T-helper 2 cell treated with Interferon-gamma antibody and Interleukin-4, amounts not matched to agents 5 μg/mL and 100 μg/mL, for 36 hours (primary cell): ENCODE measurements at regions not wholly inside any gene's neighbourhood (a gene's known extent, or its start where the extent isn't known, plus 50 kb on each side); places are given as distances from the start of the nearest gene placed in this dataset.
"Not testable (repeated sequence)": the region's sequence is repeated elsewhere in the genome, so short reads cannot be mapped to it uniquely, and the experiment has no call there.

ENCODE experiments used
- DNase-seq: peaks from one replicate; pipeline ENCODE4 v3.0.0; 2021; ENCODE audit warnings: low spot score
- H3K27ac Mint-ChIP-seq: one replicate; pipeline ENCODE4 v1.8.0; 2021; ENCODE audit warnings: mild to moderate bottlenecking, mixed read lengths
- H3K27me3 Mint-ChIP-seq: one replicate; pipeline ENCODE4 v1.8.0; 2021; ENCODE audit warnings: low read depth, mixed read lengths
- H3K36me3 Mint-ChIP-seq: one replicate; pipeline ENCODE4 v1.8.0; 2021; ENCODE audit warnings: low read depth, mixed read lengths
- H3K4me1 Mint-ChIP-seq: one replicate; pipeline ENCODE4 v1.8.0; 2021; ENCODE audit warnings: low read depth, mixed read lengths
- H3K4me3 Mint-ChIP-seq: one replicate; pipeline ENCODE4 v1.8.0; 2022; ENCODE audit warnings: mild to moderate bottlenecking, moderate library complexity, mixed read lengths
- H3K9me3 Mint-ChIP-seq: one replicate; pipeline ENCODE4 v1.8.0; 2021; ENCODE audit warnings: mixed read lengths

GRCh38 chr6:931919-932318 lies 239.0 kb upstream of the EXOC2 start:
- not testable (repeated sequence) for H3K4me3 Mint-ChIP-seq, H3K27ac Mint-ChIP-seq, H3K27me3 Mint-ChIP-seq, DNase-seq, H3K9me3 Mint-ChIP-seq, H3K4me1 Mint-ChIP-seq, H3K36me3 Mint-ChIP-seq

- no peak overlapping the region for H3K27ac Mint-ChIP-seq
- H3K4me1 Mint-ChIP-seq, result no peaks in the 10 kb centered on the region
- H3K27me3 Mint-ChIP-seq, result no peaks in the 10 kb centered on the region
- no peaks in the 10 kb centered on the region for H3K9me3 Mint-ChIP-seq
- H3K36me3 Mint-ChIP-seq, result no peaks in the 10 kb centered on the region
- no peak for DNase-seq
- no peak overlapping the region for H3K4me3 Mint-ChIP-seq
Measured at GRCh38 chr6:927157-927556, 234.2 kb upstream of the EXOC2 start.

GRCh38 chr6:925656-926213 lies 232.8 kb upstream of the EXOC2 start:
- DNase-seq, result no peak
- Mint-ChIP-seq H3K4me1 (no peaks in the 10 kb centered on the region), H3K27me3 (no peaks in the 10 kb centered on the region), H3K36me3 (no peaks in the 10 kb centered on the region), H3K4me3 (no peak overlapping the region), H3K9me3 (peaks cover 4% of the 10 kb centered on the region), H3K27ac (no peak overlapping the region)

- DNase-seq, result no peak
- no peak overlapping the region for H3K4me3 Mint-ChIP-seq
- no peaks in the 10 kb centered on the region for H3K36me3 Mint-ChIP-seq
- H3K27ac Mint-ChIP-seq, result no peak overlapping the region
- peaks cover 13% of the 10 kb centered on the region for H3K9me3 Mint-ChIP-seq
- no peaks in the 10 kb centered on the region for H3K4me1 Mint-ChIP-seq
- H3K27me3 Mint-ChIP-seq, result no peaks in the 10 kb centered on the region
Measured at GRCh38 chr6:924661-925060, 231.7 kb upstream of the EXOC2 start.

GRCh38 chr6:921400-921799 lies 228.5 kb upstream of the EXOC2 start:
- no peaks in the 10 kb centered on the region for H3K36me3 Mint-ChIP-seq
- no peak overlapping the region for H3K4me3 Mint-ChIP-seq
- peaks cover 30% of the 10 kb centered on the region for H3K9me3 Mint-ChIP-seq
- no peak for DNase-seq
- no peak overlapping the region for H3K27ac Mint-ChIP-seq
- H3K4me1 Mint-ChIP-seq, result no peaks in the 10 kb centered on the region
- no peaks in the 10 kb centered on the region for H3K27me3 Mint-ChIP-seq

GRCh38 chr6:920512-920911 lies 227.6 kb upstream of the EXOC2 start:
- Mint-ChIP-seq H3K36me3 (no peaks in the 10 kb centered on the region), H3K4me1 (no peaks in the 10 kb centered on the region), H3K9me3 (peaks cover 30% of the 10 kb centered on the region), H3K27ac (no peak overlapping the region), H3K4me3 (no peak overlapping the region), H3K27me3 (no peaks in the 10 kb centered on the region)
- DNase-seq, result no peak

GRCh38 chr6:919500-919899 lies 226.6 kb upstream of the EXOC2 start:
- Mint-ChIP-seq H3K27ac (no peak overlapping the region), H3K4me1 (no peaks in the 10 kb centered on the region), H3K9me3 (peaks cover 30% of the 10 kb centered on the region), H3K4me3 (no peak overlapping the region), H3K27me3 (no peaks in the 10 kb centered on the region), H3K36me3 (no peaks in the 10 kb centered on the region)
- no peak for DNase-seq

- H3K9me3 Mint-ChIP-seq, result peaks cover 30% of the 10 kb centered on the region
- DNase-seq, result no peak
- H3K36me3 Mint-ChIP-seq, result no peaks in the 10 kb centered on the region
- no peak overlapping the region for H3K4me3 Mint-ChIP-seq
- H3K27ac Mint-ChIP-seq, result no peak overlapping the region
- no peaks in the 10 kb centered on the region for H3K4me1 Mint-ChIP-seq
- H3K27me3 Mint-ChIP-seq, result peaks cover 2% of the 10 kb centered on the region
Measured at GRCh38 chr6:917939-918338, 225.0 kb upstream of the EXOC2 start.

GRCh38 chr6:917296-917695 lies 224.4 kb upstream of the EXOC2 start:
- no peak overlapping the region for H3K4me3 Mint-ChIP-seq
- no peak overlapping the region for H3K27ac Mint-ChIP-seq
- no peaks in the 10 kb centered on the region for H3K4me1 Mint-ChIP-seq
- peaks cover 6% of the 10 kb centered on the region for H3K27me3 Mint-ChIP-seq
- peaks cover 30% of the 10 kb centered on the region for H3K9me3 Mint-ChIP-seq
- DNase-seq, result no peak
- no peaks in the 10 kb centered on the region for H3K36me3 Mint-ChIP-seq

GRCh38 chr6:916131-916530 lies 223.2 kb upstream of the EXOC2 start:
- Mint-ChIP-seq H3K4me1 (no peaks in the 10 kb centered on the region), H3K36me3 (no peaks in the 10 kb centered on the region), H3K27me3 (peaks cover 10% of the 10 kb centered on the region), H3K27ac (no peak overlapping the region), H3K4me3 (no peak overlapping the region), H3K9me3 (peaks cover 26% of the 10 kb centered on the region)
- DNase-seq, result no peak

GRCh38 chr6:912871-913835 lies 220.2 kb upstream of the EXOC2 start:
- no peak for DNase-seq
- H3K36me3 Mint-ChIP-seq, result no peaks in the 10 kb centered on the region
- H3K4me1 Mint-ChIP-seq, result no peaks in the 10 kb centered on the region
- peaks cover 13% of the 10 kb centered on the region for H3K9me3 Mint-ChIP-seq
- H3K4me3 Mint-ChIP-seq, result no peak overlapping the region
- H3K27me3 Mint-ChIP-seq, result peaks cover 10% of the 10 kb centered on the region
- H3K27ac Mint-ChIP-seq, result no peak overlapping the region

GRCh38 chr6:907928-908327 lies 215.0 kb upstream of the EXOC2 start:
- H3K27ac Mint-ChIP-seq, result no peak overlapping the region
- H3K9me3 Mint-ChIP-seq, result no peaks in the 10 kb centered on the region
- peaks cover 8% of the 10 kb centered on the region for H3K27me3 Mint-ChIP-seq
- no peaks in the 10 kb centered on the region for H3K4me1 Mint-ChIP-seq
- H3K36me3 Mint-ChIP-seq, result no peaks in the 10 kb centered on the region
- no peak for DNase-seq
- no peak overlapping the region for H3K4me3 Mint-ChIP-seq

GRCh38 chr6:906920-907319 lies 214.0 kb upstream of the EXOC2 start:
- Mint-ChIP-seq H3K4me3 (no peak overlapping the region), H3K4me1 (no peaks in the 10 kb centered on the region), H3K27ac (no peak overlapping the region), H3K27me3 (no peaks in the 10 kb centered on the region), H3K36me3 (no peaks in the 10 kb centered on the region), H3K9me3 (no peaks in the 10 kb centered on the region)
- no peak for DNase-seq

- DNase-seq, result no peak
- Mint-ChIP-seq H3K4me3 (no peak overlapping the region), H3K27ac (no peak overlapping the region), H3K9me3 (no peaks in the 10 kb centered on the region), H3K27me3 (no peaks in the 10 kb centered on the region), H3K4me1 (no peaks in the 10 kb centered on the region), H3K36me3 (no peaks in the 10 kb centered on the region)
Measured at GRCh38 chr6:905556-905955, 212.6 kb upstream of the EXOC2 start.
